NCI-H526 (cell line): ENCODE measurements at regions not wholly inside any gene's neighbourhood (a gene's known extent, or its start where the extent isn't known, plus 50 kb on each side); places are given as distances from the start of the nearest gene placed in this dataset.

ENCODE experiments used
- DNase-seq, 2 experiments: peaks; one replicate each; lab custom pipeline; 2025; lab: John Stamatoyannopoulos, UW

DNA sequence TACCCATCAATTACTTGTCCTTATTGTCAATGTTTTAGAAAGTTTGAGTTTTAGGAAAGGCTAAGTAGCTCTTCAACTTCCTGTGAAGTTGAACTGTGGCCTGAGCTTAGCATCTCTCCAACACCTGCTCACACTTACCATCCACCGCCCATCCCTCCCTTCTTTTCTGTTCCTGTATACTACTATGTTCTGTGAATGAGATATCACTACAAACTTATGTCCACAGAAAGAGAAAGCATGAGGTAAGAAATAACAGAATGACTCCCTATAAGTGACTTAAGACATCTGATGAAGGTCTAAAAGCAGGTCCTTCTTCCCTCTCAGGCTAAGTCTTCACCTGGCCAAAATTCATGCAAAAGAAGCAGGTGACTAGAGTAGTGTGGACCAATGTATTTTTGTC, 246.3 kb upstream of the PREP start:
- DNase-seq, result no peak

DNA sequence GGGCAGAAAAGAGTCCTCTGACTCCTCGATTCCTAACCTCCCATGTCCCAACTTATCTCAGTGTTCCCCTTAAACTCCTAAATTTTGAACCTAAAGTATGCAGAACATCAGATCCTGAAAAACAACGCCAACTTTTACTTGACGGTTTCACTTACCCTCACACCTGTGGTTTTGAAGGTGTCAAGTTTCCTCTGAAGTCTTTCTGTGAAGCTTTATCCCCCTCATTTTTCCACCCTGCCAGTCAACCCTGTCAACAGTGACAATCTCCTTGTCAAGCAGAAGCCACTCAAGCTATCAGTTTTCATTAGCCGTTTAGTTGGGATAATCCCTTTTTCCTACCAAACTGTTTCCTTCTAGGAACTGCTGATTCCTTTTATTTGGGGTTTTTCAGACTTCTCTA, 245.4 kb upstream of the PREP start:
- DNase-seq, result no peak

DNA sequence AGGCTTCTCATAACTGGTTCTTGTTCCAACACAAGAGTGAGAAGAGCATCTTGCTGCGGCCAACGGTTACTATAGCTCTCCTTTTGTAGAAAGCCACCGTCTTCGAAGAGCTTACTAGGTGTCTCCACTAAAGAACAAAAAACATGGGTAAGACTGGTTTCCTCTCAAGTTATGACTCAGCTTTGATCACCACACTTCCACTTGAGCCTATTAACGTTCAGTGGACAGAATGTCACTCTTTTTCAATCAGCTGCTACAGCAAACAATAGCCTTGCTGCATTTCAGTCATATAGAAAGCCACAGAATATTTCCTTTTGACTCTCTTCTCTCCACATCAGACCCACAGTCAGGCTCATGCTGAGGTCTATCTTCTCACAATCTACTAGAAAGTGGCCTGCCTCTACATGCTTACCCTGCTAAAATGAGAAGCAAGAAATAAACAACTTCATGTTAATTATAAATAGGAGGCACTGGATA, 243.5 kb upstream of the PREP start:
- DNase-seq, result no peak

DNA sequence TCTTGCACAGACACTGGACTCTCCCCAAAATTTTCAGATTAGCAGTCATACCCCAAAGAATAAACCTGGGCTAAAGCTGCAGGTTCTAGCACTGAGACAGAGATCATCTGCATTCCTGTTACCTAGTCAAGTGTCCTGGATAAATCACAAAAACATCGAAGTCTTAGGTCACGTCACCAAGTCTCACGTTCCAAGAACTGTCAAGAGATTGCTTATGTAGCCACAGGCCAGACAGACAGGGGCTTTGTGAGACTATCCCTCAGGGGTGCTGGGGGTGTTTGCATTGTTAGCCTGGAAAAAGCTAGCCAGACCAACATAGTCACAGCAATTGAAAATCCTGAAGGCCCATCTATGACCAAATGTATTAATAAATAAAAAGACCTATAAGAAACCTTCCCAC, 243.1 kb upstream of the PREP start:
- DNase-seq, result no peak

DNA sequence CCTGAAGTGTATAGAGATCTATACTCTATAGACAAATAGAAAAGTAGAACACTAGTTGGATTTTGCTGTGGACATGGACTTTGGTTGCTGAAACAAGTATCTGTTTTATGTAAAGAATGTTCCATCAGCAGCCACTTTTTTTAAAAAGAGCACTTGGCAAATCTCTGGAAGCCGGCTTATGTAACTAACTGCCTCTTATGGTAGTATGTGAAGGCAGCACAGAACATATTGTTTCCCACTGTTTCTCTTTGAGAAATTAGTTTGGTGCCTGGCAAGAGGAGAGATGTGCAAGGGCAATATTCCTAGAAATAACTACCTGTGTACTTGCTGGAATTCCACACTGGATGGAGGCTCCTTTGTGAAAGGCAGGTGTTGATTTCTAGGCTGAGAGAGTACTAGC, 242.3 kb upstream of the PREP start:
- no peak for DNase-seq

DNA sequence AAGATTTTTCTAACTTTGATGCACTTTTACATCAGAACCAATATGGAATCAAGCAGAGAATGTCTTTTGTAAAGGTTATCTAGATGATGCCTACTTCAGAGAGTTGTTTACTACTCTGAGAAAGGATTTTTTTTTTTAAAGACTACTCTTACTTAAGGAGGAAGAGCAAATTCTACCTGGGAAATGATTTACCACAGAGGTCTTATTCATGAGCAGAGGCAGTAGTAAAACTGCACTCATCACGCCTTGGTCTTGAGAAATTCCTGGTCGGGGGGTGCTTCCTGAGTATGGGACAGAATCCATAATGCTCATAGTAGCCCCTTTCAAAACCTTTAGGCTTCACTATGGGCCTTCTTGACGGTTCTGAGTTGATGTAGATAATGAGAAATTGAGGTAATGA, 241.8 kb upstream of the PREP start:
- DNase-seq, result no peak

DNA sequence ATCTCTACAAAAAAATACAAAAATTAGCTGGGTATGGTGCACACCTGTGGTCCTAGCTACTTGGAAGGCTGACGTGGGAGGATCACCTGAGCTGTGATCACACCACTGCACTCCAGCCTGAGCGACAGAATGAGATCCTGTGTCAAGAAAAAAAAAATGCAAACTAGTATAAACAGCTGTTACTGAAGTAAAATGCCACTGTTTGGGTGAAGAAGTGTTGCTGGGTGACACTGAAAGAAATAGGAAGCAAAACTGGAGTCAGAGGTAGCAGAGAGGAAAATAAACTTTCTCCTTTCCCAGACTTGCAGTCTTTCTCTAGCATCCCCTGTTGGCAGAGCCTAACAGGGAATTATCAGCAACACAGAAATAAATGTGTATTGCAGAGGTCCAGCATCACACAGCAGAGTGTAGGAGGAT, 241.2 kb upstream of the PREP start:
- DNase-seq, result no peak

DNA sequence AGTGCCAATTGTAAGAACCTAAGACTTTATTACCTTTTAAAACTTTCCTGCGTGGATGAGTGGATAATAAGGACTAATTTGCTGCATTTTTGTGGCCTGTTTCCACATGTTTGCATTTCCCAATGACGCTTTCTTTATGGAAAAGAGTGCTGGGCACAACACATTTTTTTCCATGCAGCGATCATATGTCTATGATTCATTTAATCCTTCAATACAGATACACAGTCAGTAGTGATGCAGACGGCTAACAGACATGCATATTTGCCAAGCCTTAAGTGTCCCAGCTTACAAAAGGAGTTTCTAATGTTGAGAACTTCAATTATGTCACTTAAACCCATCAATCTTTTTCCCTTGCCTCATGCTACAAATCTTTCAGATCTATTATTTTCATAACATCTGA, 239.8 kb upstream of the PREP start:
- no peak for DNase-seq

DNA sequence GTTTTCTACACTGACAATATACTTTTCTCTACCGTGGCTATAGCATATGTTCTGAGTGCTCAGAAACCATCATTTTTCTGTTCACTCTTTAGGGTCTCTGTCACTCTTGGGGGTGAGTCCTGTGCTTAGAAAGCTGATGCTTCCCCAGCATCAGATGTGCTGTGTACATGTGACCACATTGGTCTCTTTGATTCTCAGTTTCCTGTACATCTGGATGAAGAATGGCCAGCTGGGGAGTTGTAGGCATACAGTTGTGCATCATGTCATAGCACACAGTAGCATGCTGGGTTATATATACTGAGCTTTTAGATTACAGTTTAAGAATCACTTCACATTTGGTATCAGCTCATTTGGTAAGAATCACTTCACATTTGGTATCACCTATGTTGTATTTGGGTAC, 238.6 kb upstream of the PREP start:
- DNase-seq, result no peak

DNA sequence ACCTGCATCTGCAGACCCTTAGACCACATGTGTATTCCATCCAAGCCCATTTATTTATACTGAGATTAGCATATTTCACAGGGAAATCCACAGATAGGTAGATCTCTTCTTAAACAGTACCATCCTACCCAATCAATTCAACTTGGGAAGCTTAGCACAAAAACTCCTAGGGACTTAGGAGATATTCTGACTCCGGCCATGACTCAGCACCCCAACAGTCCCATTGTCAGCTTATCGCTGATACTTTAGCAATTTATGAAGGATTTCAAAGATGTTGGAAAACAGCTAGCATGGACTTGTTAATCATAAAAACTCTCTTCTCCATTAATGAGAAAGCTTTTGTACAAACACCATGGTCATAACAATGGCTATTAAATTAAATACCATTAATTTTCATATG, 236.2 kb upstream of the PREP start:
- DNase-seq, result no peak

DNA sequence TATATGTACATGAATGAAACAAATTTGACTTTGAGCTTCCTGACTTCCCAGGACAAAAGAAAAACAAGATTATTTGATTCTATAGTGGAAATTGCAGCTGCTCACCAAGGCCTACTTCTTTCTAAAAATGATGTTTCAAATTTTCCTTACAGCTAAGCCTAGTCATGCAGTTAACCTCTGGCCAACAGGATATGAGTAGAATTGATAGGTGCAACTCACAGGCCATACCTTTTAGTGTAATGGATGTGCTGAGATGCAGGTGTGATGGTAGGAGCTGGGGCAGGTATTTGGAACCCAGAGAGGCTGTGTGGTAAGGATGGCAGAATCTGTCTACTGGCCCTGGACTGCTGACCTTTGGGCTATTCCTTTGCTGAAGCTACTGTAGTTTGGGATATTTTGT, 230.9 kb upstream of the PREP start:
- DNase-seq, result no peak

DNA sequence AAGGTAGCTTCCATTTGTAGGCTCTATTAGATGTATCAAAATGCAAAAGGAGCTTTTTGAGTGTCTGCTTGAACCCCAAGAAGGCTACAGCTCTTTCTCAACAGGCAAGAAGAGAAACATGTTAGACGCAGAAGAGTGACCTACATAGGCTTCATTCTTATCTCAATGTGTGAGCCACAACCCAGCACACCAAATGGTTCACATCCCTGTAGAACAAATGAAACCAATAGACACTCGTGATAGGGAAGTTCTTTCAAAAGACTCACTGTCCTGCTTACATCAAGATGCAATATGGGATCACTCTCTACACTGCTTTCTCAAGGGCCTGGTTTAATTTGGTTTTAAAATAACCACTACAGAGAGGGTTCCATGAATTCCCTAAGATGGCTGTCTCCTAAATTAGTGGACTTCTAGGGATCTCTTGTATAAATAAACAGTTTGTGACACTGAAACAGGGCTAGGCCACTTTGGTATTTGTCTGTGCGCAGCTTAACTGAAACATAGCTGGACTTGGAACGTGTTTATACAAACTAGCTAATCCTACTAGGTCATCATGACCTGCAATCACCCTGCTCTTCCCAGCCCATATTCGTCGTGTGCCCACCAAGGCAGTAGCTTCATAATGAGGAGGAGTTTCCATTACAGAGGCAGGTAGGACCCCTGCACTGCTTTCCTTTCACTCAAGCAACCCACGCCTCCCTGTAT, 225.4 kb upstream of the PREP start:
- DNase-seq, result no peak

DNA sequence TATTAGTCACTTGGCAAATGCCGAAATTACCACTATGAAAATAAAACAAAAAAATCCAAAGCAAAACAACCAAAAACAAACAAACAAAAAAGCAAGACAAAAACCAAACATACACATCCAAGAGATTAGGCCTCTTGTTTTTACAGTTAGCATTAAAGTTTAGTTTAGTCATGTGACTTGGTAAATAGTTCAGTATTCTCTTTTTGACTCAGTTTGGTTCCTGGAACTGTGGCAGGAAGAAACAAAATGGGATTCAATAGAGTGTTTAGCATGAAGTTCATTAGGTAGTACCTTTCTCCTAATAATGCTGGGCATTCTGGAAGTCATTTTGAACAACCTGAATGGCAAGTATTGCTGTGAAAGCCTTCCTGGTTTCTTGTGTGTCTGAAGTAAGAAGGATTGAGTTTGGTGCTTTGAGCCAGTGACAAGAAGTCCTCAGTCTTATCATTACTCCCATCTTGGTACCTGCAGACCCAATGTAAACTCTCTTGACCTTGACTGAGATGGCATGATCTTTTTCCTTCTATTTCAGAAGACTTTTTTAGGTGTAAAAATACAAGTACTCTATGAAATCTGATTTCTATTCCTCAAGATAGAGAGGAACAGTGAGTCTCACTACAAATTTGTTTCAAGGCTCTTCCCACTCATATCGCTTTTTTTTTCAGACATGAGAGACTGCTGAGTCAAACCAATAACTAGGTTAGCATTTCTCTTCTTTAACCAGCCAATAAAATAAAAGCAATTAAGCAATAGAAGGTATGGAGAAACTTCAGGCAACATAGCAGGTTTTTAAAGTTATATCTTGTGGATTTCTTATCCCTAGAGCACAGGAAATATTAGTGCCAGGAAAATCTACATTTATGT, 223.6 kb upstream of the PREP start:
- no peak for DNase-seq

DNA sequence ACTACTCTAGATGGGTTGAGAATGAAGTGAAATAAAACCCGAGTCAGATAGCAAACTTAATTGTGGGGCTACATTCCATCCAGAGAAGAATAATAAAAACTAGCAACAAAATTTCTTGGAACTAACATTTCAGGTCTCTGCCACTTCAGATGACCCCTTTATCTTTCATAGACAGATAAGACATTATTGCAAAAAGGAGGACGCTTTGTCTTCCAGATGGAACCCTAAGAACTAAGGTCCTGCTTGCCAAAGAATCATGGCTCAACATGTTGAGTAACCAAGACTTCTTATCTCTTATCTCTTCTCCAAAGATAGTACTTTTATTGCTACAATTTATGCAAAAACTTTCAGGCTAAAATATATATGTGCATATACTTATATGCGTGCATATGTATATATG, 221.1 kb upstream of the PREP start:
- no peak for DNase-seq

DNA sequence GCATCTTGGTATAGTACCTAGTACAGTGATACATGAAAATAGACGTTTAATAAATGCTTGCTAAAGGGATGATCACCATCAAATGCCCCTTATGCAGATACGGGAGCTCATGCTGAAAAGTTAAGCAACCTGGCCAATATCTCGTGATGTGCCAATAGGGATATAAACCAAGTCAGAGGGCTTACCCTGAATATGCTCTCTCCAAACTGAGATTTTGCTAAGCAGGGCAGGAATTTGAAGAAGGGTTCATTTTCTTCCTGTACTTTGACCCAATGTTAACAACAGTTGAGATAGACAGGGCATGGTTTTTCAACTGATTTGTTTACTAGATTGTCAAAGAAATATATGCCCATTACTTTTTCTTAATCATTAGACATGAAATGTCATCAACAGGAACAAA, 219.3 kb upstream of the PREP start:
- no peak for DNase-seq

DNA sequence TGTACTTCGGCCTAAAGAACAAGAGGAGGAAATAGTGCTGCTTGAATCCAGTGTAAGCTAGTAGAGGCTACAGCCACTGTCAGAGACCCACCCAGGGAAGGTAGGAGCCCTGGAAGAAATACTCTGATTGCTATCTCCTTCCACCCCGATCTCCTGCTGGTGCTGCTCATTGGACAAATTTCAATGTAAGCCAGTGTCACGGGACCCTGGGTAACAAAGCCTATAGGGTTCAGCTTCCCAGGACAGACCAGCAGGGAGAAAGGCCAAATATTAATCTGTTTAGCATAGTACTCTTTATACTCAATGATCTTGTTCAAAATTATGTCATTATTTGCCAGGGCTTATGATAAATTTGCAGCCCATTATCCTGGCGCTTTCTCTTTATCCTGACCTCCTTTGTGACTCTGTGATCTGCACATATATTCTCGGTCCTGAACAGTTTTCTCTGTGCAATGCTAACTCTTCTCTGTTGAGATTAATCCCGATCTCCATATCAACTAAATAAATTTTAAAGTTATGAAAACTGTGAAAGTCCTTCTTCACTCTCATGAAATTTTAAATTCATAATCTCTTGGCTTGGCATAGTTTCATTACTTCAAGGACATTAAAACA, 218.8 kb upstream of the PREP start:
- no peak for DNase-seq

DNA sequence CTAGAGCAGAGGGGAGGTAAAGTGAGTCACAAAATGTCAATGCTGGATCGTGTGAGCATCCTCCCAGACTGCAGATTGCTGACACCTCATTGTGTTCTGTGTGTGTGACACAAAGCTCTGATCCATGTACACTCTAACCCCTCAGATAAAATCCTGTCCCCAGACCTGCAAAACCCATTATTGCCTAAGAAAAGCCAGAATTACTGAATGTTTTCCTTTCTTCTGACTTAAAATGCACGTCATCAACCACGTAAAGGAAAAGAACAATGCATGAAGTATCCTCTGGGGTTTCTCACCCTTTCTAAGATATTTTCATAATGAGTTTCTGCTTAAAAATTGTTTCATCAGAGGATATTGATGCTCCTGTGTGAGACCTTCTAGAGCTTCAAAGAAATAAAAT, 218.0 kb upstream of the PREP start:
- DNase-seq, result no peak

DNA sequence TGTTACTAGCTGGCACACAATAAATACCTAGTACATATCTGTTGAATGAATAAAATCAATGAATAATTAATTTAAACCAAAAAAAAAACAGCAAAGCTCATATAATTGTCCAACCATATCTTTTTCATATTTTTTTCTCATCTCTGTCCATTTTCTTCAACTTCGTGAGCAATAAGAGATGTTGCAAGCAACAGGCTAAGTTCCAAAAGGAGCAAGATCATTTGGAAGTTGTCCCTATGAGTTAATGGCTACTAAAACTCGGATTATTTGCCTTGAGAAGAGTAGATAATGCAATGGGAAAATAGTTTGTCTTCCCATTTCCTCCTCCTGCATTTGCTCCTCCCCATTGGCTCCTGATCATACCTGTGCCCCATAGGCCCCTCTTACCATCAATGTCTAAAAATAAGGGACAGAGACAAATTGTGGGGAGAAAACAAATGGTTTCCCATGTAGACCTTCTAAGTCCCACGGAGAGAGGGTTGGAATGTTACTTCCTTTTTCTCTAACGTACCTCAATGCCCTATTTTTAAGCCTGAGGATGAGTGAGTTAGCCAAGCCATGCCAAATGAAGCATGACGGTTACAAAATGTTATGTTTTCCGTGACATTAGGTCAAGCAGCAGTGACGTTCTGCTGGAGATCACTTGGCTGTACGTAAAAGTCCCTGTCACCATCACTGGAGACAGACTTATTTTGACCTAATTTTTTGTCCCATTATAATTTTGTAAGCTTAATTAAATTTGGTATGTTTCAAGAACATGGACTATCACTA, 217.3 kb upstream of the PREP start:
- no peak for DNase-seq

DNA sequence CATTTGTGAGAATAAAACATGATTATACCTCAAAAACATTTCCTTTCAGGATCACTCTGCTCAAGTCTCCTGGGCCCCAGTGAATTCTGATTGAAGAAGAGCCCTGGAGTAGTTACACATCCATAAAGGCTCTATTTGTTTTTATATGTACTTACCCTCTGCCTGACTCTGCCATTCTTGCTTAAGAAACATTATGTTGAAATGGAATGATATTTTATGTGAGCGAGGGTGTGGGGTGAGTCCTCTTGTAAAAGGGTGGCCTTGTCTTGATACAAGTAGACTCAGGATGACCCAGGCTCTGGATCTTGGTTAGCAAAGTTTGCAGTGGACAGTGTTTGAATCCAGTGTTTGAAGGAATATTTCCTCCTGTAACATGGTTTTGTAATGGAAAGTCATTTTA, 215.4 kb upstream of the PREP start:
- DNase-seq, result no peak

DNA sequence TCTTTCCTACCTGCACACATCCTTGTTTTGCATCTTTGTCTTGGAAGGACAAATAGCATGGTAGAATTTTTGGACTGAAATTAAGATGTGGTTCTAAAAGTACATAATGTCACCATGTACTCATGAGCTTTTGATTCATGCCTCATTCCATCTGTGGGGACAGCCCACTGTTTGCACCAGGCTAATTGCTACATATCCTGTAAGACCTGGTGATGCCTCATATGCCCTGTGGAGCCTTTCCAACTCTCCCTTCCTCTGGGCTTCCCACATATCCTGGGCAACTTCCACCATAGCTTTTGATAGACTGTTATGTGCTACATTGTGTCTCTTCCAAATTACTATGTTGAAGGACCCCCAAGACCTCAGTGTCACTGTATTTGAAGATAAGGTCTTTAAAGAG, 213.6 kb upstream of the PREP start:
- DNase-seq, result no peak

DNA sequence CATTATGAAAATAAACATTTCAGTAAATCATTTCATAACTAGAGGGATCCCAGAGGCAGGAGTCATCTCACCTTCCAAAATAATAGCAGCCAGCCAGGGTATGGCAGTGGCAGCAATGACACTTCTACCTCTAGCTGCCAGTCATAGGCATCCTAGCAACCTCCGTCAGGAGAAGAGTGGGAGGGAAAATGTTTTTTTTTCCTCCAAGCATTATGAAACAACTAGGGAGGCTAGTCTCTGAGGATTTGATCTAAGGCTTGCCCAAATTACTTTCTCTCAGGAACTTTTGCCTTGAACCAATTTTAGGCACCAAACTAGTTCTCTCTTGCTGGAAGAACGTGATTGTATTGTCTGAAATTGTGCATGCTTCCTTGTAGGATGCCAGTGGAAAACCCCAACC, 208.7 kb upstream of the PREP start:
- no peak for DNase-seq

DNA sequence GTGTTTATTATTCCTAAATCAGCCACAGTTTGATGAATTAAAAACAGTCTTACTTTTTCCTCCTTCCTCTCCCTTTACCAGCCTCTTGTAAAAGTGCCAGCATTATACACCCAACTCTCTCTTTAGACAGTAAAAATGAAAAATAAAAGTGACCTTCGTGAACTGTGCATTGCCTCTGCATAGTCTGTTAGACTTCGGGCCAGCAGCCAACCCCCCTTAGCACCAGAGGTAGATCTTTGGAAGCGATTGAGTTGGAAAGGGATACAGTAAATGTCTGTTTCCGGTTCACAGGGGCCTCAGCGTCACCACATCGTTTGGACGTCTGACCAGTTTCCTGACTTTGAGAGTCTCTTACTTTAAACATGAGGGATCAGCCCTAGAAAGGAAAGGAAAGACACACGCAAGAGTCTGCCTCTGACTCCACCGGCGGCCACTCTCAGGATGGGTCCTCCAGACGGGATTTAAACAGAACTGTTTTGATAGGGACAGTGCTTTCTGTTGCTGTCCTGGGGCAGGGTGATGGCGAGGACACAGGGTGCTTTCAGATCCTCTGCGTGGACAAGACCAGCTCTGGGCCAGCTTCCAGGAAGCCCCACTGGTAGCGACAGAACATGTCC, 206.6 kb upstream of the PREP start:
- no peak for DNase-seq
